Coronary artery (tissue), 2 donors: ENCODE measurements at regions not wholly inside any gene's neighbourhood (a gene's known extent, or its start where the extent isn't known, plus 50 kb on each side); places are given as distances from the start of the nearest gene placed in this dataset.
"Not testable (repeated sequence)": the region's sequence is repeated elsewhere in the genome, so short reads cannot be mapped to it uniquely, and the experiment has no call there.

Experiments
- DNase-seq: peaks from one replicate; pipeline ENCODE4 v3.0.0-alpha.2; 2017; ENCODE audit warnings: low spot score
- H3K27ac ChIP-seq, 2 donors: fragments of 200-600 bp; sonication (generic); one replicate each; pipeline ENCODE4 v1.5.1; 2016 to 2019
- H3K4me3 ChIP-seq: fragments of 200-600 bp; sonication (generic); 2 replicates; pipeline ENCODE4 v1.5.1; 2016; ENCODE audit warnings: mild to moderate bottlenecking, moderate library complexity
- CTCF ChIP-seq: fragments of 200-600 bp; sonication (generic); IDR thresholded peaks from one replicate; pipeline ENCODE4 v1.5.1; 2019; ENCODE audit warnings: antibody characterized with exemption

GRCh38 chr12:131575371-131575770, 135.5 kb upstream of the SFSWAP start:
- H3K27ac ChIP-seq: no peak overlapping the region
- no peak for DNase-seq
- TF ChIP-seq CTCF: no peak
- H3K4me3 ChIP-seq: no peak overlapping the region

- H3K27ac ChIP-seq, H3K4me3 ChIP-seq, DNase-seq: not testable (repeated sequence)
Observed at GRCh38 chr12:131576734-131577133, 134.2 kb upstream of the SFSWAP start.

GRCh38 chr12:131577766-131578165, 133.1 kb upstream of the SFSWAP start:
- DNase-seq: no peak
- Histone ChIP-seq H3K4me3 (no peak overlapping the region), H3K27ac (no peak overlapping the region)
- no peak for TF ChIP-seq CTCF

GRCh38 chr12:131578828-131579470, 131.9 kb upstream of the SFSWAP start:
- no peak for TF ChIP-seq CTCF
- H3K27ac ChIP-seq: no peak overlapping the region
- no peak for DNase-seq
- no peak overlapping the region for H3K4me3 ChIP-seq

GRCh38 chr12:131583090-131583712, 127.7 kb upstream of the SFSWAP start:
- no peak overlapping the region for H3K27ac ChIP-seq
- DNase-seq: no peak
- no peak for TF ChIP-seq CTCF

GRCh38 chr12:131586269-131586668, 124.6 kb upstream of the SFSWAP start:
- H3K4me3 ChIP-seq: no peak overlapping the region
- no peak for DNase-seq
- no peak overlapping the region for H3K27ac ChIP-seq
- no peak for TF ChIP-seq CTCF

More at GRCh38 chr12:131583090-131583712, 127.7 kb upstream of the SFSWAP start:
- H3K4me3 ChIP-seq: no peak overlapping the region

GRCh38 chr12:131586761-131587160, 124.1 kb upstream of the SFSWAP start:
- TF ChIP-seq CTCF: no peak
- DNase-seq: no peak
- Histone ChIP-seq H3K27ac (no peak overlapping the region), H3K4me3 (no peak overlapping the region)
